ENCODE measurements at regions not wholly inside any gene's neighbourhood (a gene's known extent, or its start where the extent isn't known, plus 50 kb on each side); places are given as distances from the start of the nearest gene placed in this dataset.

DNA sequence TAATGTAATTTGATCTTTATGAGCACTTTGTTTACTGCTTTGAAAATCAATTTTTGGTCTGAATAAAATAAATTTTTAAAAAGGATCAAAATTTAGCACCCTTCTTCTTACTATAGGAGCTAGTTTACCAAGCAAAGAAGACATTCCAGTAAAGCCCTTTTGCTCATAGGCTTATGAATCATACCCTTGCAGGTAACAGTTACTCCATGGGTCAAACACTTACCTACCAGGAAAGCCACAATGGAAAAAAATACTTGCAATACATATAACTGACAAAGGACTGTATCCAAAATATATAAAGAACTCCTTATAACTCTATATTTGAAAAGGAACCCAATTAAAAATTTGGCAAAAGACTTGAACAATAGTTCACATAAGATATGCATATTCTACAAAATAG is 66.6 kb downstream of the SHOC1 start:
- H3K56ac ChIP-seq (ENCODE audit: insufficient read length, low read depth, low read length), result no peak overlapping the region
- H3K9me3 ChIP-seq (ENCODE audit: control insufficient read depth, low read depth, low read length), result no peaks in the 10 kb centered on the region
- H3K27ac ChIP-seq (ENCODE audit: insufficient read length, low read depth, low read length), result no peak overlapping the region
- no peaks in the 10 kb centered on the region for H3K27me3 ChIP-seq (ENCODE audit: insufficient read depth, low read length)
- peaks cover 0 to 5% (median 3%) of the 10 kb centered on the region in 3 experiments; a peak in 2 of 7 replicates for H3K36me3 Mint-ChIP-seq (ENCODE audit: insufficient read depth in 1 of 3, low read depth in 3 of 3)
- H3K18ac ChIP-seq (ENCODE audit: insufficient read length, low read depth, low read length), result no peak overlapping the region
- H2AK5ac ChIP-seq (ENCODE audit: insufficient read length, low read length), result no peak overlapping the region
- H3K27me3 Mint-ChIP-seq (ENCODE audit: low read depth), result no peaks in the 10 kb centered on the region
- no peak overlapping the region for H4K8ac ChIP-seq (replicated peaks; ENCODE audit: insufficient read length, low read depth, low read length)
- no peaks in the 10 kb centered on the region for H3K23me2 ChIP-seq (ENCODE audit: insufficient read length, low read depth, low read length, poor library complexity, severe bottlenecking)
- no peak overlapping the region for H2BK20ac ChIP-seq (ENCODE audit: low read depth, low read length, poor library complexity, severe bottlenecking)
- no peak overlapping the region for H2BK15ac ChIP-seq (ENCODE audit: low read depth, low read length)
- no peaks in the 10 kb centered on the region for H3K79me2 ChIP-seq (ENCODE audit: insufficient read depth, low read length)
- no peaks in the 10 kb centered on the region for H3K4me1 ChIP-seq (ENCODE audit: insufficient read depth, low read length)
- no peak overlapping the region for H3K4me2 ChIP-seq (ENCODE audit: insufficient read depth, insufficient read length, low read length)
- H3T11ph ChIP-seq (ENCODE audit: low read length), result no peak overlapping the region
- no peak overlapping the region for H4K91ac ChIP-seq (ENCODE audit: insufficient read length, low read depth, low read length)
- DNase-seq, result no peak
- H3K4me1 Mint-ChIP-seq, result no peaks in the 10 kb centered on the region
- H3K9ac ChIP-seq (ENCODE audit: extremely low read depth, insufficient read length, low read length), result no peak overlapping the region
- H3K14ac ChIP-seq (ENCODE audit: insufficient read depth, low read length), result no peak overlapping the region
- H3K79me1 ChIP-seq (ENCODE audit: insufficient read depth, low read depth, low read length, poor library complexity, severe bottlenecking), result no peaks in the 10 kb centered on the region
- peaks cover 3 to 7% of the 10 kb centered on the region in 2 experiments for H3K9me3 Mint-ChIP-seq
- H4K5ac ChIP-seq (ENCODE audit: insufficient read length, low read depth, low read length), result no peak overlapping the region
- H2AFZ ChIP-seq (ENCODE audit: low read length), result no peak overlapping the region
- H3K23ac ChIP-seq (ENCODE audit: insufficient read length, low read depth, low read length), result no peak overlapping the region
- no peak overlapping the region for H3K27ac Mint-ChIP-seq
- H2BK12ac ChIP-seq (ENCODE audit: insufficient read length, low read depth, low read length), result no peak overlapping the region
- TF ChIP-seq, protein P1, sequence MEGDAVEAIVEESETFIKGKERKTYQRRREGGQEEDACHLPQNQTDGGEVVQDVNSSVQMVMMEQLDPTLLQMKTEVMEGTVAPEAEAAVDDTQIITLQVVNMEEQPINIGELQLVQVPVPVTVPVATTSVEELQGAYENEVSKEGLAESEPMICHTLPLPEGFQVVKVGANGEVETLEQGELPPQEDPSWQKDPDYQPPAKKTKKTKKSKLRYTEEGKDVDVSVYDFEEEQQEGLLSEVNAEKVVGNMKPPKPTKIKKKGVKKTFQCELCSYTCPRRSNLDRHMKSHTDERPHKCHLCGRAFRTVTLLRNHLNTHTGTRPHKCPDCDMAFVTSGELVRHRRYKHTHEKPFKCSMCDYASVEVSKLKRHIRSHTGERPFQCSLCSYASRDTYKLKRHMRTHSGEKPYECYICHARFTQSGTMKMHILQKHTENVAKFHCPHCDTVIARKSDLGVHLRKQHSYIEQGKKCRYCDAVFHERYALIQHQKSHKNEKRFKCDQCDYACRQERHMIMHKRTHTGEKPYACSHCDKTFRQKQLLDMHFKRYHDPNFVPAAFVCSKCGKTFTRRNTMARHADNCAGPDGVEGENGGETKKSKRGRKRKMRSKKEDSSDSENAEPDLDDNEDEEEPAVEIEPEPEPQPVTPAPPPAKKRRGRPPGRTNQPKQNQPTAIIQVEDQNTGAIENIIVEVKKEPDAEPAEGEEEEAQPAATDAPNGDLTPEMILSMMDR (conservative IDR thresholded peaks at IDR 0.05), result no peak
- no peaks in the 10 kb centered on the region for H4K20me1 ChIP-seq (ENCODE audit: control insufficient read depth, insufficient read depth, insufficient read length)
- no peak overlapping the region for H2BK5ac ChIP-seq (ENCODE audit: insufficient read length, low read length)
- H3K4me3 Mint-ChIP-seq, result no peak overlapping the region
- H2BK120ac ChIP-seq (ENCODE audit: low read depth, low read length, poor library complexity, severe bottlenecking), result no peak overlapping the region
- no peak overlapping the region for H3K4ac ChIP-seq (ENCODE audit: low read depth, low read length)

Measured in H9 (cell line).